Body of pancreas (tissue), 4 donors: ENCODE measurements at regions not wholly inside any gene's neighbourhood (a gene's known extent, or its start where the extent isn't known, plus 50 kb on each side); places are given as distances from the start of the nearest gene placed in this dataset.

Experiments used
- CTCF ChIP-seq, 7 experiments: fragments of 450-650 bp in 4 of 7; fragments of 200-600 bp in 3 of 7; sonication (generic) in 3 of 7; IDR thresholded peaks; one replicate each; pipeline ENCODE4 v1.5.1; 2016 to 2019; ENCODE audit warnings: antibody characterized with exemption in 7 of 7
- POLR2A ChIP-seq, 3 donors: fragments of 450-650 bp; IDR thresholded peaks; one replicate each; pipeline ENCODE4 v1.6.1; 2016; ENCODE audit warnings: antibody characterized with exemption in 3 of 3, mild to moderate bottlenecking in 2 of 3

- TF ChIP-seq POLR2A (IDR thresholded peaks at IDR 0.05) (no peak), CTCF (IDR thresholded peaks at IDR 0.05) (no peak)
Measured at GRCh38 chr18:11511434-11512095, 97.8 kb upstream of the SLC35G4 start.
